ENCODE measurements at regions not wholly inside any gene's neighbourhood (a gene's known extent, or its start where the extent isn't known, plus 50 kb on each side); places are given as distances from the start of the nearest gene placed in this dataset.

GRCh38 chr9:85368781-85369180, 373.0 kb downstream of the AGTPBP1 start:
- Histone ChIP-seq H3K4me3 (ENCODE audit: low read length in 3 of 3) (no peak overlapping the region), H3K36me3 (ENCODE audit: control insufficient read depth in 2 of 3, insufficient read depth in 3 of 3, low read length in 3 of 3) (no peaks in the 10 kb centered on the region), H3K27me3 (ENCODE audit: control insufficient read depth, insufficient read depth, low read length) (no peaks in the 10 kb centered on the region), H3K27ac (ENCODE audit: low read depth in 2 of 2, low read length in 2 of 2) (no peak overlapping the region), H3K9ac (ENCODE audit: low read length in 3 of 3) (no peak overlapping the region), H3K4me1 (ENCODE audit: control insufficient read depth in 2 of 3, insufficient read depth in 2 of 3, low read depth in 1 of 3, low read length in 3 of 3) (no peaks in the 10 kb centered on the region), H3K9me3 (ENCODE audit: control insufficient read depth in 2 of 3, insufficient read depth in 1 of 3, low read length in 3 of 3) (no peaks in the 10 kb centered on the region)
- intact Hi-C loops (cut with DNase I): no loop called here
- FAIRE-seq: no peak
- no peak for TF ChIP-seq CTCF (IDR thresholded peaks at IDR 0.05; ENCODE audit: borderline replicate concordance, extremely low read depth, insufficient read depth)
- DNase-seq: no peak

GRCh38 chr9:85359161-85359560, 382.6 kb downstream of the AGTPBP1 start:
- no peaks in the 10 kb centered on the region for H3K4me1 ChIP-seq (ENCODE audit: control insufficient read depth in 2 of 3, insufficient read depth in 2 of 3, low read depth in 1 of 3, low read length in 3 of 3)
- H3K27ac ChIP-seq (ENCODE audit: low read depth in 2 of 2, low read length in 2 of 2): no peak overlapping the region
- H3K9ac ChIP-seq (ENCODE audit: low read length in 3 of 3): no peak overlapping the region
- H3K9me3 ChIP-seq (ENCODE audit: control insufficient read depth in 2 of 3, insufficient read depth in 1 of 3, low read length in 3 of 3): no peaks in the 10 kb centered on the region
- TF ChIP-seq CTCF (IDR thresholded peaks at IDR 0.05; ENCODE audit: borderline replicate concordance, extremely low read depth, insufficient read depth): no peak
- no peak overlapping the region for H3K4me3 ChIP-seq (ENCODE audit: low read length in 3 of 3)
- DNase-seq (no peak), FAIRE-seq (no peak)
- no peaks in the 10 kb centered on the region for H3K27me3 ChIP-seq (ENCODE audit: control insufficient read depth, insufficient read depth, low read length)
- intact Hi-C loops (cut with DNase I): no loop called here
- no peaks in the 10 kb centered on the region for H3K36me3 ChIP-seq (ENCODE audit: control insufficient read depth in 2 of 3, insufficient read depth in 3 of 3, low read length in 3 of 3)

GRCh38 chr9:85349046-85349445, 392.7 kb downstream of the AGTPBP1 start:
- Histone ChIP-seq H3K9ac (ENCODE audit: low read length in 3 of 3) (no peak overlapping the region), H3K27ac (ENCODE audit: low read depth in 2 of 2, low read length in 2 of 2) (no peak overlapping the region), H3K36me3 (ENCODE audit: control insufficient read depth in 2 of 3, insufficient read depth in 3 of 3, low read length in 3 of 3) (no peaks in the 10 kb centered on the region), H3K4me1 (ENCODE audit: control insufficient read depth in 2 of 3, insufficient read depth in 2 of 3, low read depth in 1 of 3, low read length in 3 of 3) (no peaks in the 10 kb centered on the region), H3K9me3 (ENCODE audit: control insufficient read depth in 2 of 3, insufficient read depth in 1 of 3, low read length in 3 of 3) (no peaks in the 10 kb centered on the region), H3K27me3 (ENCODE audit: control insufficient read depth, insufficient read depth, low read length) (no peaks in the 10 kb centered on the region), H3K4me3 (ENCODE audit: low read length in 3 of 3) (no peak overlapping the region)
- DNase-seq: no peak
- intact Hi-C loops (cut with DNase I): no loop called here
- TF ChIP-seq CTCF (IDR thresholded peaks at IDR 0.05; ENCODE audit: borderline replicate concordance, extremely low read depth, insufficient read depth): no peak
- FAIRE-seq: no peak

GRCh38 chr9:85347541-85347940, 394.2 kb downstream of the AGTPBP1 start:
- Histone ChIP-seq H3K9me3 (ENCODE audit: control insufficient read depth in 2 of 3, insufficient read depth in 1 of 3, low read length in 3 of 3) (no peaks in the 10 kb centered on the region), H3K9ac (ENCODE audit: low read length in 3 of 3) (no peak overlapping the region), H3K4me3 (ENCODE audit: low read length in 3 of 3) (no peak overlapping the region), H3K36me3 (ENCODE audit: control insufficient read depth in 2 of 3, insufficient read depth in 3 of 3, low read length in 3 of 3) (no peaks in the 10 kb centered on the region), H3K27me3 (ENCODE audit: control insufficient read depth, insufficient read depth, low read length) (no peaks in the 10 kb centered on the region), H3K4me1 (ENCODE audit: control insufficient read depth in 2 of 3, insufficient read depth in 2 of 3, low read depth in 1 of 3, low read length in 3 of 3) (no peaks in the 10 kb centered on the region), H3K27ac (ENCODE audit: low read depth in 2 of 2, low read length in 2 of 2) (no peak overlapping the region)
- DNase-seq (no peak), FAIRE-seq (no peak)
- TF ChIP-seq CTCF (IDR thresholded peaks at IDR 0.05; ENCODE audit: borderline replicate concordance, extremely low read depth, insufficient read depth): no peak
- intact Hi-C loops (cut with DNase I): no loop called here
